Hypothalamus (tissue), 51 donors: ENCODE measurements at regions not wholly inside any gene's neighbourhood (a gene's known extent, or its start where the extent isn't known, plus 50 kb on each side); places are given as distances from the start of the nearest gene placed in this dataset.

ENCODE experiments used
- DNase-seq, 51 donors: peaks; one replicate each; lab custom pipeline; 2025; lab: John Stamatoyannopoulos, UW

DNA sequence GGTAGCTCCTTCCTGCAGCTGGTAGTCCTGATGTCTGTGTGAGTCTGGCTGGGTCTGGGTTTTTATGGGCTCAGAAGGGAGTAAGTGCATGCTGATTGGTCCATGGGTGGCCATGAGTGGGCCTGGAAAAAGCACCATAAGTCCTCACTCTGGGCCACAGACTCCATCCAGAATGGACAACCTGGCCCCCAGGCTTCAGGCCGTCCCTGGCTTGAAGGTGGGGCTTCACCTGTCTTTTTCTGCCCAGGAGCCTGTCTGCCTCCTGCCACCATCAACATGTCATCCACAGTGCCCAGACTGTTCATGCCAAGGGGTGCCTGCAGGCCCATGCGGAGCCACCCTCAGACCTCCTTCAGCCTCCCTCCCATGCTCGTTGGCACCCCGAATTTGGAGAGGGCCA, 620.0 kb downstream of the RAPGEF2 start:
- DNase-seq, result no peak

- no peak for DNase-seq
Observed at GRCh38 chr4:159723341-159724048, 620.6 kb downstream of the RAPGEF2 start.

DNA sequence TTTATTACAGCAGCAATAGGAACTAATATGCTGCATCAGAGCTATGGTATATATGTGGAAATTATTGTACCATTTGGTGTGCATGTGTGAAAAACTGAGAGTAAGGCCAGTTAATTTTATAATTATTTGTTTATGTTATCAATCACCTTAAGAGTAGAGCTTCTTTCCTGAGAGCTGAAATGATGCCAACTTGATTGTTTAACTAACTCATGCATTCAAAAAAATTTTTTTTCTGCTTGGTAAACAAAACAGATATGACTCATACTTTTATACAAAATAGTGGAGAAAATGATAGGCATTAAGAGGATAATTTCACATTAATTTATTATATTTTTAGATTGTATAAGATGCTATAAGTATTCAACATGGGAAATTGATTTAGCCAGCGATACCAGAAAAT, 622.7 kb downstream of the RAPGEF2 start:
- DNase-seq, result no peak

DNA sequence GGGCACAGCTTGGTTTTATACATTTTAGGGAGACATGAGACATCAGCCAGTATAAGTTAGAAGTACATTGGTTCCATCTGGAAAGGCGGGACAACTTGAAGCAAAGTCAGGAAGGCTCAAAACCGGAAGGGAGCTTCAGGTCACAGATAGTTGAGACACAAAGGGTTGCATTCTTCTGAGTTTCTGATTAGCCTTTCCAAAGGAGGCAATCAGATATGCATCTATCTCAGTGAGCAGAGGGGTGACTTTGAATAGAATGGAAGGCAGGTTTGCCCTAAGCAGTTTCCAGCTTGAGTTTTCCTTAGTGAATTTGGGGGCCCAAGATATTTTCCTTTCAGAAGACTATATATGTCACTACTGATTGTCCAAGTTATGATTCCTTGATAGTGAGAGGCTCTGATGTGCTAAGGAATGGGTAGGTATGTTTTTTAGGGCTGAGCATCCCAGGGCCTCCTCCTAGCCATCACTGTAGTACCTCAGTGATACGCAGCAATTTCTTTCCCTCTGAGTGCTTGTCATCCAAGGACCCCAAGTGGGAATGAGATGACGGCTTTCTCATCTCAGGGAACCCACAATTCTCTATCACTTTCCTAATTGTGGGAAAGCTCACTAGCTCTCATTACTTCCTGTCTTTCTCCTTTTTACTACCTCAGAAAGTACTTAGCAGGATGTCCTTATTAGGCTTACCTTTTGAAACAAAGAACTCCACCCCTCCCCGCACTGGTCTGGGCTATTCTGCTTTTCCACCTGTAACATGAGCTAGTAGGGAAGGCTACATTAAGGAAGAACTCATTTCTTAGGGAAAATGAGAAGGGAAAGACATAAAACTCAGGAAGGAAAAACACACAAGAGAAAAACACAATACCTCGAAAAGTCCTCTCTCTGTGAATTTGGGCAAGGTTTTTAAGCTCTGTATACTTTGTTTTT, 632.7 kb downstream of the RAPGEF2 start:
- DNase-seq, result no peak

DNA sequence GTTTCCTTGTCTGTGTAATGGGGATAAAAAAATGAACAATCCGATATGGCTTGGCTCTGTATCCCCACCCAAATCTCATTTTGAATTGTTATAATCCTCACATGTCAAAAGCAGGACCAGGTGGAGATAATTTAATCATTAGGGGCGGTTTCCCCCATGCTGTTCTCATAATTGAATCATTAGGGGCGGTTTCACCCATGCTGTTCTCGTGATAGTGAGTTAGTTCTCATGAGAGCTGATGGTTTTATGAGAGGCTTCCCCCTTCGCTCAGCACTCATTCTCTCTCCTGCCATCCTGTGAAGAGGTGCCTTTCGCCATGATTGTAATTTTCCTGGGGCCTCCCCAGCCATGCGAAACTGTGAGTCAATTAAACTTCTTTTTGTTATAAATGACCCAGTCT, 633.5 kb downstream of the RAPGEF2 start:
- no peak for DNase-seq

GRCh38 chr4:159743971-159744370, 641.1 kb downstream of the RAPGEF2 start:
- no peak for DNase-seq

DNA sequence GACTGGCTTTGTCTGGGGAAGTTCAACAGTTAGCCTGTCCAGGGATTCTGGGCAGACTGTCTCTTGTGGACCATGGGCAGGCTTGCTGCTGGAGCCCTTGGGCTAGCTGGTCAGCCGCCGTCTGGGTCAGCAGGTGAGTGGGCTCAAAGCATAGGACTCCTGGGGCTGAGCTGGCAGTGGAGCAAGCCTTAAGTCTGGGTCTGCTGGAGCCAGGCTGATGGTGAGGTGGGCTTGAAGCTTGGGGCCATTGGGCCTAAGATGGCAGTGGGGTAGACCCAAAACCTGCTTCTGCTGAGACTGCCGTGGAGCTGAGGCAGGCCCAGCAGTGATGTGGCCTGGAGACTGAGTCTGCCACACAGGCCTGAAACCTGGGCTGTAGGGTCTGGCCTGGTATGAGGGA, 645.1 kb downstream of the RAPGEF2 start:
- no peak for DNase-seq

GRCh38 chr4:159748834-159749444, 646.1 kb downstream of the RAPGEF2 start:
- DNase-seq, result no peak

- DNase-seq, result no peak
Observed at GRCh38 chr4:159757499-159757898, 654.6 kb downstream of the RAPGEF2 start.

GRCh38 chr4:159758061-159758460, 655.2 kb downstream of the RAPGEF2 start:
- DNase-seq, result no peak

DNA sequence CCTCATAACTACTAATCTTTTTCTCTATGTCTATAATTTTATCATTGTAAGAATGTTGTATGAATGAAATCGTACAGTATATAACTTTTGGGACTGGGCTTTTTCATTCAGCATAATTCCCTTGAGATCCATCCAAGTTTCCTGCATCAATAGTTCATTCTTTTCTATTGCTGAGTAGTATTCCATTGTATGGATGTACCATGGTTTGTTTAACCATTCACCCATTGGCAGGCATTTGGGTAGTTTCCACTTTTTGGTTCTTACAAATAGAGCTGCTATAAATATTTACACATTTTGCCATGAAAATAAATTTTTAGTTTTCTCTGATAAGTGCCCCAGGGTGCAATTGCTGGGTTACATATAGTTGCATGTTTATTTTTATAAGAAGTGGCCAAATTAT, 659.8 kb downstream of the RAPGEF2 start:
- DNase-seq, result no peak

GRCh38 chr4:159764343-159764952, 661.6 kb downstream of the RAPGEF2 start:
- peak in 7 of 51 donors; percentile 0 to 72 (median 12) for DNase-seq

DNA sequence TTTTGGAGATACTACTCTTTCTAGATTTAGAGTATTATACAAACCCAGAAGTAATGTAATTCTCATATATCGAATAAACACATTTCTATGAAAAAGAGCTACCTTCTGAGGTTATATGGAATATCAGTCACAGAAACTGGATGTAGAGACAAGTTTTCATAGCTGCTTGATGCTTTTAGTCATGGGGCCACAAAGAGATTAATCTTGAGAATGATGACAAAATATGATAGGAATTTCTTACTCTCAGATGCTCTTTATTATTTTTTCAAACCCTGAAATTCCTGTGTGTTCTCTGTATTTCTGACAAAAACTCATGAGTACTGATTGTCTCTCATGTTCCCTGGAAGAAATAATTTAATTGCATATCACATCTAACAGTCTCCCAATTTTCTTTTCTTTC, 662.5 kb downstream of the RAPGEF2 start:
- no peak for DNase-seq

GRCh38 chr4:159766241-159766640, 663.4 kb downstream of the RAPGEF2 start:
- DNase-seq, result no peak

DNA sequence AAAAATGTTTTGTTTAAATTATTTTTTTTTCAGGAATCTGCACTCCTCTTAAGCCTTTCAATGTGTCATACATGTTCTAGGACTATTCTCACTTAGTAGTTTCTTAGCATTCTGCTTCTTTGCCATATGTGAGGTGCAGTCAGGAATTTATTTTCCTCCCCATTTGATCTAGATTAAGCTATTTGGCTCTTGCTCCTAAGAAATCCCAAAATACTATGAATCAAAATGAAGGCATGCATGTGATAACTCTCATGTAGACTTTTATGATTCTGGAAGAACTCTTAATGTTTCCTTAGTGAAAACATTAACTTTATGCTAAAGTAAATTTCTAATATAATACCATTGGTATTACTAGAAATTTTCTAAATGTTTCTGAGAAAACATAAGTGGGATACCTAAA, 664.5 kb downstream of the RAPGEF2 start:
- DNase-seq, result no peak

GRCh38 chr4:159768016-159768415, 665.1 kb downstream of the RAPGEF2 start:
- DNase-seq, result no peak

- no peak for DNase-seq
Observed at GRCh38 chr4:159770401-159770800, 667.5 kb downstream of the RAPGEF2 start.

GRCh38 chr4:159770969-159771368, 668.1 kb downstream of the RAPGEF2 start:
- DNase-seq, result no peak

GRCh38 chr4:159776961-159777360, 674.1 kb downstream of the RAPGEF2 start:
- DNase-seq, result no peak

GRCh38 chr4:159777689-159778088, 674.8 kb downstream of the RAPGEF2 start:
- no peak for DNase-seq

DNA sequence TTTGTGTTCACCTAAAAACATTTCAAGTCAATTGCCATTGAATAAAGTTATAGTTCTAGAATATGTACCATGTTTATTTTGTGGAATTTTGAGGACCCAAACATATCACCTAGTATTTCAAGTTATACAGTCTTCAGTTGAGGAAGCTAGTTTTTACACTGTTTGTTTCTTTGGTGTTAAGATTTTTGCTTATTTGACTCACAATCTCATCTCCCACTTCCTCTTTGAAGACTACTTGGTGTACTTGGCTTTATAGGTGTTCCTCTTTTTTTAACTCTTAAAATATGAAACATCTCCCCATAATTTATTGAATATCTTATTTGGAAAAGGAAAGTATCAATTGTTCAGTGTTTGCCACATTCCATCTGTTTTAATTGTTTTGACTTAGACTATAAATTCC, 675.4 kb downstream of the RAPGEF2 start:
- no peak for DNase-seq
